Gastrocnemius medialis (tissue), 4 donors: ENCODE measurements at regions not wholly inside any gene's neighbourhood (a gene's known extent, or its start where the extent isn't known, plus 50 kb on each side); places are given as distances from the start of the nearest gene placed in this dataset.

Source experiments
- POLR2A ChIP-seq, 2 donors: fragments of 450-650 bp; IDR thresholded peaks; one replicate each; pipeline ENCODE4 v1.6.1; 2017; ENCODE audit warnings: antibody characterized with exemption in 2 of 2, mild to moderate bottlenecking in 2 of 2, moderate library complexity in 2 of 2
- TF ChIP-seq, protein P1 (sequence below), 5 experiments: fragments of 450-650 bp in 3 of 5; fragments of 200-600 bp in 2 of 5; sonication (generic) in 2 of 5; IDR thresholded peaks in 4 of 5; conservative IDR thresholded peaks in 1 of 5; 1 replicate in 4 of 5; 2 replicates in 1 of 5; pipeline ENCODE4 v1.5.1; 2016 to 2019; ENCODE audit warnings: antibody characterized with exemption in 5 of 5, mild to moderate bottlenecking in 3 of 5, moderate library complexity in 3 of 5

DNA sequence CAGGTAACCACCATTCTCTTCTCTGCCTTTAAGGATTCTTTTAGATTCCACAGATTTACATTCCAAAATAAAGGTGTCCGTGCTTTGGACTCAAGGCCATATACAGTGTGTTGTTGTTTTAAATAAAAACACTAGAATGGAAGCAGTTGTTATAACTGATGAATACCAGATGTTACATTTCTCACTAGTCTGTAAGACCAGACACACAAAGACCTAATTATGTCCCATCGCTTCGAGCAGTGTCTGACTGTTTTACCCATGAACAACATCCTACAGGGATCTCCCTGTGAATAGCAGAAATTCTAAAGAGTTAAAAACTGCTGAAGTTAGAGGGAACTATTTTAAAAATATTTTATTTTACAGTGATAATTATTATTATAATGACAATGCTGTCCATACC, 574.7 kb upstream of the ZP4 start:
- TF ChIP-seq, protein P1, sequence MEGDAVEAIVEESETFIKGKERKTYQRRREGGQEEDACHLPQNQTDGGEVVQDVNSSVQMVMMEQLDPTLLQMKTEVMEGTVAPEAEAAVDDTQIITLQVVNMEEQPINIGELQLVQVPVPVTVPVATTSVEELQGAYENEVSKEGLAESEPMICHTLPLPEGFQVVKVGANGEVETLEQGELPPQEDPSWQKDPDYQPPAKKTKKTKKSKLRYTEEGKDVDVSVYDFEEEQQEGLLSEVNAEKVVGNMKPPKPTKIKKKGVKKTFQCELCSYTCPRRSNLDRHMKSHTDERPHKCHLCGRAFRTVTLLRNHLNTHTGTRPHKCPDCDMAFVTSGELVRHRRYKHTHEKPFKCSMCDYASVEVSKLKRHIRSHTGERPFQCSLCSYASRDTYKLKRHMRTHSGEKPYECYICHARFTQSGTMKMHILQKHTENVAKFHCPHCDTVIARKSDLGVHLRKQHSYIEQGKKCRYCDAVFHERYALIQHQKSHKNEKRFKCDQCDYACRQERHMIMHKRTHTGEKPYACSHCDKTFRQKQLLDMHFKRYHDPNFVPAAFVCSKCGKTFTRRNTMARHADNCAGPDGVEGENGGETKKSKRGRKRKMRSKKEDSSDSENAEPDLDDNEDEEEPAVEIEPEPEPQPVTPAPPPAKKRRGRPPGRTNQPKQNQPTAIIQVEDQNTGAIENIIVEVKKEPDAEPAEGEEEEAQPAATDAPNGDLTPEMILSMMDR (IDR thresholded peaks at IDR 0.05 in 4 of 5, conservative IDR thresholded peaks at IDR 0.05 in 1 of 5), result no peak
- no peak for TF ChIP-seq POLR2A (IDR thresholded peaks at IDR 0.05)
